Iris pigment epithelial cell (primary cell): ENCODE measurements at regions not wholly inside any gene's neighbourhood (a gene's known extent, or its start where the extent isn't known, plus 50 kb on each side); places are given as distances from the start of the nearest gene placed in this dataset.
A peak's percentile ranks its signal among the peaks of the same experiment; 100 is the strongest.
"Not testable (repeated sequence)": the region's sequence is repeated elsewhere in the genome, so short reads cannot be mapped to it uniquely, and the experiment has no call there.

ENCODE experiments used
- DNase-seq: peaks from one replicate; pipeline ENCODE4 v3.0.0-alpha.2; 2011; ENCODE audit warnings: low read depth

- DNase-seq: no peak
Observed at GRCh38 chr13:90453342-90453741, 894.1 kb upstream of the MIR17HG start.

- no peak for DNase-seq
Observed at GRCh38 chr13:90454002-90454636, 893.4 kb upstream of the MIR17HG start.

GRCh38 chr13:90455067-90455466, 892.4 kb upstream of the MIR17HG start:
- DNase-seq: no peak

- DNase-seq: peak; percentile 23
Observed at GRCh38 chr13:90455823-90456222, 891.7 kb upstream of the MIR17HG start.

GRCh38 chr13:90461398-90461797, 886.1 kb upstream of the MIR17HG start:
- no peak for DNase-seq

- no peak for DNase-seq
Observed at GRCh38 chr13:90477216-90477615, 870.3 kb upstream of the MIR17HG start.

- no peak for DNase-seq
Observed at GRCh38 chr13:90483906-90484305, 863.6 kb upstream of the MIR17HG start.

- peak; percentile 93 for DNase-seq
Observed at GRCh38 chr13:90485436-90485835, 862.1 kb upstream of the MIR17HG start.

- no peak for DNase-seq
Observed at GRCh38 chr13:90492872-90493271, 854.6 kb upstream of the MIR17HG start.

- no peak for DNase-seq
Observed at GRCh38 chr13:90493667-90494066, 853.8 kb upstream of the MIR17HG start.

- DNase-seq: not testable (repeated sequence)
Observed at GRCh38 chr13:90494849-90495248, 852.6 kb upstream of the MIR17HG start.

GRCh38 chr13:90498096-90498495, 849.4 kb upstream of the MIR17HG start:
- no peak for DNase-seq

- DNase-seq: no peak
Observed at GRCh38 chr13:90498816-90499215, 848.7 kb upstream of the MIR17HG start.

GRCh38 chr13:90500569-90500968, 846.9 kb upstream of the MIR17HG start:
- no peak for DNase-seq

- DNase-seq: no peak
Observed at GRCh38 chr13:90502153-90502552, 845.3 kb upstream of the MIR17HG start.

- DNase-seq: no peak
Observed at GRCh38 chr13:90502762-90503161, 844.7 kb upstream of the MIR17HG start.

- DNase-seq: peak; percentile 25
Observed at GRCh38 chr13:90510319-90510718, 837.2 kb upstream of the MIR17HG start.

GRCh38 chr13:90511903-90512302, 835.6 kb upstream of the MIR17HG start:
- DNase-seq: no peak

GRCh38 chr13:90514712-90515111, 832.8 kb upstream of the MIR17HG start:
- DNase-seq: not testable (repeated sequence)

GRCh38 chr13:90518417-90518816, 829.1 kb upstream of the MIR17HG start:
- DNase-seq: no peak

GRCh38 chr13:90519157-90519556, 828.3 kb upstream of the MIR17HG start:
- no peak for DNase-seq

- DNase-seq: no peak
Observed at GRCh38 chr13:90526711-90527110, 820.8 kb upstream of the MIR17HG start.

GRCh38 chr13:90531744-90532143, 815.7 kb upstream of the MIR17HG start:
- DNase-seq: no peak

- no peak for DNase-seq
Observed at GRCh38 chr13:90532861-90533492, 814.5 kb upstream of the MIR17HG start.
